CD4-positive, alpha-beta T cell (primary cell): ENCODE measurements at regions not wholly inside any gene's neighbourhood (a gene's known extent, or its start where the extent isn't known, plus 50 kb on each side); places are given as distances from the start of the nearest gene placed in this dataset.

Source experiments
- ATAC-seq: fragments of 200-7000 bp; cut with Tn5 transposase; one replicate; pipeline ENCODE4 v1.10.0; 2022; ENCODE audit warnings: mild to moderate bottlenecking; ENCODE audit not compliant: poor library complexity
- CTCF ChIA-PET: fragments of 350-600 bp; sonication (Branson Sonifier 250); formaldehyde crosslinking; loops from one replicate; lab custom pipeline; 2021; ENCODE audit warnings: antibody characterized with exemption, inconsistent platforms; lab: Charles Lee
- POLR2A ChIA-PET: fragments of 350-600 bp; sonication (Branson Sonifier 250); formaldehyde crosslinking; loops from one replicate; lab custom pipeline; 2021; ENCODE audit warnings: antibody characterized with exemption, inconsistent platforms; lab: Charles Lee
- DNase-seq, 14 experiments: peaks; one replicate each; pipeline ENCODE4 v3.0.0-alpha.2; 2013 to 2020; ENCODE audit warnings: mixed read lengths in 2 of 14
- H3K27ac ChIP-seq, 2 donors: one replicate each; pipeline versions ENCODE4 v1.5.1 to v1.7.0; 2013; ENCODE audit warnings: low read length in 2 of 2, low read depth in 1 of 2, mild to moderate bottlenecking in 1 of 2
- H3K27me3 ChIP-seq, 2 experiments: 1 replicate in 1 of 2; 2 replicates in 1 of 2; pipeline versions ENCODE4 v1.6.1 to v1.7.0; 2013; ENCODE audit warnings: low read length in 2 of 2, control low read depth in 1 of 2, mild to moderate bottlenecking in 1 of 2, moderate library complexity in 1 of 2; ENCODE audit not compliant: insufficient read depth in 2 of 2, control insufficient read depth in 1 of 2
- H3K36me3 ChIP-seq: one replicate; pipeline ENCODE4 v1.6.1; 2013; ENCODE audit warnings: low read length, control low read depth; ENCODE audit not compliant: insufficient read depth
- H3K4me1 ChIP-seq: one replicate; pipeline ENCODE4 v1.6.1; 2013; ENCODE audit warnings: low read length, control low read depth; ENCODE audit not compliant: insufficient read depth
- H3K4me3 ChIP-seq: one replicate; pipeline ENCODE4 v1.5.1; 2013; ENCODE audit warnings: mild to moderate bottlenecking, low read length, moderate library complexity
- H3K9me3 ChIP-seq, 2 experiments: 1 replicate in 1 of 2; 2 replicates in 1 of 2; pipeline versions ENCODE4 v1.6.1 to v1.7.0; 2013; ENCODE audit warnings: low read length in 2 of 2, mild to moderate bottlenecking in 2 of 2, control low read depth in 1 of 2, moderate library complexity in 1 of 2; ENCODE audit not compliant: control insufficient read depth in 1 of 2, insufficient read depth in 1 of 2
- H3K27ac Mint-ChIP-seq: one replicate; pipeline ENCODE4 v1.8.0; 2020; ENCODE audit warnings: mixed read lengths
- H3K27me3 Mint-ChIP-seq: one replicate; pipeline ENCODE4 v1.8.0; 2021; ENCODE audit warnings: mixed read lengths
- H3K36me3 Mint-ChIP-seq: one replicate; pipeline ENCODE4 v1.8.0; 2021; ENCODE audit warnings: low read depth, mixed read lengths
- H3K4me1 Mint-ChIP-seq: one replicate; pipeline ENCODE4 v1.8.0; 2021; ENCODE audit warnings: low read depth, mixed read lengths
- H3K4me3 Mint-ChIP-seq: one replicate; pipeline ENCODE4 v1.8.0; 2020; ENCODE audit warnings: mild to moderate bottlenecking, mixed read lengths
- H3K9me3 Mint-ChIP-seq: one replicate; pipeline ENCODE4 v1.8.0; 2020; ENCODE audit warnings: mixed read lengths
- intact Hi-C, 2 experiments: fragments of 100-400 bp; cut with DNase I in 1 of 2; cut with micrococcal nuclease in 1 of 2; formaldehyde crosslinking; loops; one replicate each; pipeline versions ENCODE4 v1.15.1 to v1.9.0; 2023 to 2025; cut with DNase I, micrococcal nuclease
- TF ChIP-seq, protein P1 (sequence below): fragments of 200-600 bp; IDR thresholded peaks from one replicate; pipeline ENCODE4 v1.8.0; 2022; ENCODE audit warnings: antibody characterized with exemption, mild to moderate bottlenecking

DNA sequence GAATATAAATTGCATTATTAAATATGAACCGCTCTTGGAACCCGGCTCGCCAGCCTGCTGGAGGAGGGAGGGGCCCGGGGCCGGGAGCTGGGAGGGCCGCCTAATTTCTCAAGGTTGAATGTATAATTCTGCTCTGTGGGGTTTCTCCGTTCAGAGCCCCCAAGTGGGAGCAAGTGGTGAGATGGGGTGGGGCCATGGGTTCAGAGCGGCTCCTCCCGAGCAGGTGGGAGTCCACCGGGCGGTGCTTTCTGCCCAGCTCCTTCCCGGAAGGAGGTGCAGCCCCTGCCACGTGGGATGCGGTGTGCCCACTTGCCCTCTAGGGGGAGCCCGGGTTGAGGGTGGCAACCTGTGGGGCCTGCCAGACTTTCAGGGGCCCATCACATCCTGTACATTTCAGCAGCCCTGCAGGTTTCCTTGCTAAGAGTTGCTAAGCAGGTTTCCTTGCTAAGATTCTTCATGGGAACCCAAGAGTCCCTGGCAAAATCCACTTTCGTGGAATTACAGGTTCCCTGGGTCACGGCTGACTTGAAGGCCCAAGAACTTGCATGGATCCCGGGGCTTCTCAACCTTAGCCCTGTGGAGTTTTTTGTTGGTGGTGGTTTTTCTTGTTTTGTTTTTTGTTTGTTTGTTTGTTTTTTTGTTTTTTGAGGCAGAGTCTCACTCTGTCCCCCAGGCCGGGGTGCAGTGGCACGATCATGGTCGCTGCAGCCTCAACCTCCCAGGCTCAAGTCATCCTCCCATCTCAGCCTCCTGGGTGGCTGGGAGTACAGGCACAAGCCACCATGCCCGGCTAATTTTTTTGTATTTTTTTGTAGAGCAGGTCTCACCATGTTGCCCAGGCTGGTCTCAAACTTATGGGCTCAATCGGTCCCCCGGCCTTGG, 196.7 kb upstream of the GSE1 start:
- Histone ChIP-seq H3K27me3 (no peaks in the 10 kb centered on the region), H3K27ac (no peak overlapping the region), H3K4me1 (peaks cover 16% of the 10 kb centered on the region), H3K4me3 (peak overlapping the region; percentile 7), H3K9me3 (peaks cover 0 to 15% of the 10 kb centered on the region in 2 experiments), H3K36me3 (no peaks in the 10 kb centered on the region)
- peak; percentile 47 to 84 (median 65) for DNase-seq
- Mint-ChIP-seq H3K9me3 (no peaks in the 10 kb centered on the region), H3K4me1 (no peaks in the 10 kb centered on the region), H3K27me3 (no peaks in the 10 kb centered on the region), H3K27ac (no peak overlapping the region), H3K36me3 (no peaks in the 10 kb centered on the region), H3K4me3 (no peak overlapping the region)
- intact Hi-C loops: loop anchor here in 1 of 2 experiments (5.0 kb wide), 1 partner anchor 301 kb away; no protein-coding TSS in a partner anchor
- ChIA-PET POLR2A (interaction anchor here (0.7 to 1.5 kb wide), 4 partner anchors 82 to 200 kb away, joined by 3 read pairs; partner anchors contain the start of gene GSE1), CTCF (interaction anchor here (0.6 to 1.2 kb wide), 3 partner anchors 12 to 199 kb away, joined by 3 to 7 read pairs (median 7); no protein-coding TSS in a partner anchor)
- TF ChIP-seq, protein P1, sequence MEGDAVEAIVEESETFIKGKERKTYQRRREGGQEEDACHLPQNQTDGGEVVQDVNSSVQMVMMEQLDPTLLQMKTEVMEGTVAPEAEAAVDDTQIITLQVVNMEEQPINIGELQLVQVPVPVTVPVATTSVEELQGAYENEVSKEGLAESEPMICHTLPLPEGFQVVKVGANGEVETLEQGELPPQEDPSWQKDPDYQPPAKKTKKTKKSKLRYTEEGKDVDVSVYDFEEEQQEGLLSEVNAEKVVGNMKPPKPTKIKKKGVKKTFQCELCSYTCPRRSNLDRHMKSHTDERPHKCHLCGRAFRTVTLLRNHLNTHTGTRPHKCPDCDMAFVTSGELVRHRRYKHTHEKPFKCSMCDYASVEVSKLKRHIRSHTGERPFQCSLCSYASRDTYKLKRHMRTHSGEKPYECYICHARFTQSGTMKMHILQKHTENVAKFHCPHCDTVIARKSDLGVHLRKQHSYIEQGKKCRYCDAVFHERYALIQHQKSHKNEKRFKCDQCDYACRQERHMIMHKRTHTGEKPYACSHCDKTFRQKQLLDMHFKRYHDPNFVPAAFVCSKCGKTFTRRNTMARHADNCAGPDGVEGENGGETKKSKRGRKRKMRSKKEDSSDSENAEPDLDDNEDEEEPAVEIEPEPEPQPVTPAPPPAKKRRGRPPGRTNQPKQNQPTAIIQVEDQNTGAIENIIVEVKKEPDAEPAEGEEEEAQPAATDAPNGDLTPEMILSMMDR: peak; percentile 67
- ATAC-seq: peak; percentile 86

DNA sequence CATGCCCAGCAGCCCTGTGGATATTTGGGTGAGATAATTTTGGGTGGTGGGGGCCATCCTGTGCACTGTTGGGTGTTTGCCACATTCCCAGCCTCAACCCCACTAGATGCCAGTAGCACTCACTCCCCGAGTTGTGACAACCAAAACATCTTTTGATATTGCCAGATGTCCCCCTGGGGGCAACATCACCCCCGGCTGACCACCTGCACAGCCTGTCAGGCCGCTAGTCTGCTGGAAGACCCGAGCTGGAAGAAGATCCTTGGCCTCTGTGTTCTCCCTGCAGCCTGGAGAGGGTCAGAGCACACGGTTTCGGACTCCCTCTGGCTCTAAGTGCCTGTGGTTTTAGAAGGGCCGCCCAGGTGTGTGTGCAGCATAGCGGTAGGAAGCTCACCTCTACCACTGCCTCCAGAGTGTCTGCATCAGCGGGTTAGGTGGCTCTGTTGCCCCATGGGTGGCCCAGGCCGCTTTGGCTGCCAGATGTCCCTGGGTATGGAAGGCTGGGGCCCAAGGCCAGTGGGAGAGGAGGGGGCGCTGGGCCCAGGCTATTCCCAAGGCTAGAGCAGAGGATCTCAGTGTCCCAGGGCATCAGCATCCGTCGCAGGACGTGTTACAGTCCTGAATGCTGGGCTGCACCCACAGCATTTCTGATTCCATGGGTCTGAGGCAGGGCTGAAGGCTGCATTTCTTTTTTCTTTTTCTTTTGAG, 195.8 kb upstream of the GSE1 start:
- no peak overlapping the region for H3K27ac Mint-ChIP-seq
- H3K36me3 Mint-ChIP-seq: no peaks in the 10 kb centered on the region
- Histone ChIP-seq H3K27ac (no peak overlapping the region), H3K4me1 (peaks cover 16% of the 10 kb centered on the region), H3K36me3 (no peaks in the 10 kb centered on the region), H3K4me3 (no peak overlapping the region), H3K9me3 (peaks cover 0 to 15% of the 10 kb centered on the region in 2 experiments), H3K27me3 (no peaks in the 10 kb centered on the region)
- intact Hi-C loops: loop anchor here in 1 of 2 experiments (5.0 kb wide), 1 partner anchor 300 kb away; no protein-coding TSS in a partner anchor
- DNase-seq (peak in 1 of 14 experiments; percentile 2), ATAC-seq (no peak)
- no peaks in the 10 kb centered on the region for H3K4me1 Mint-ChIP-seq
- H3K9me3 Mint-ChIP-seq: no peaks in the 10 kb centered on the region
- no peak overlapping the region for H3K4me3 Mint-ChIP-seq
- ChIA-PET POLR2A (no interaction called here), CTCF (no interaction called here)
- TF ChIP-seq, protein P1: no peak
- H3K27me3 Mint-ChIP-seq: no peaks in the 10 kb centered on the region

DNA sequence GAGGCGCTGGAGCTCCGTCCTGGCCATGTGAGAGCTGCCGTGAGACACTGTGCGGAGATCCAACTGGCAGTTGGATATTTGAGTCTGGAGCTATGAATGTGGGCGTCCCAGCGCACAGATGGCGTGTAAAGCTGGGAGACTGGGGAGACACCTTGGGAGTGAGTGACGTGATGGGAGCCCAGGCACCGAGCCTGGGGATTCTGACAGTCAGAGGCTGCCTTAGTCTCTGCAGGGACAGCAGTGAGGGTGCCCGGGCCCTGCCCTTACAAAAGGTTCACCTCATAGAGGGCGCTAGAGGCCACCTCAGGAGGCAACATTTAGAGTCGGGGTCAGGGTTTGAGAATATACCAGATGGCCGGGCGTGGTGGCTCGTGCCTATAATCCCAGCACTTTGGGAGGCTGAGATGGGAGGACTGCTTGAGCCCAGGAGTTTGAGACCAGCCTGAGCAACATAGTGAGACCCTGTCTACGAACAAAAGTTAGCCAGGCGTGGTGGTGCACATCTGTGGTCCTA, 194.1 kb upstream of the GSE1 start:
- Mint-ChIP-seq H3K9me3 (no peaks in the 10 kb centered on the region), H3K4me1 (no peaks in the 10 kb centered on the region), H3K36me3 (no peaks in the 10 kb centered on the region), H3K4me3 (no peak overlapping the region), H3K27me3 (no peaks in the 10 kb centered on the region), H3K27ac (no peak overlapping the region)
- TF ChIP-seq, protein P1: no peak
- ATAC-seq (no peak), DNase-seq (peak in 1 of 14 experiments; percentile 3)
- intact Hi-C loops: loop anchor here in 1 of 2 experiments (5.0 kb wide), 1 partner anchor 298 kb away; no protein-coding TSS in a partner anchor
- Histone ChIP-seq H3K36me3 (no peaks in the 10 kb centered on the region), H3K4me3 (no peak overlapping the region), H3K27ac (no peak overlapping the region), H3K4me1 (peaks cover 16% of the 10 kb centered on the region), H3K9me3 (peaks cover 0 to 4% of the 10 kb centered on the region in 2 experiments), H3K27me3 (no peaks in the 10 kb centered on the region)
- CTCF ChIA-PET: no interaction called here
- POLR2A ChIA-PET: no interaction called here
